ENCODE measurements at regions not wholly inside any gene's neighbourhood (a gene's known extent, or its start where the extent isn't known, plus 50 kb on each side); places are given as distances from the start of the nearest gene placed in this dataset.

- no peak for DNase-seq (ENCODE audit: low spot score)
Observed at GRCh38 chr6:7664003-7664402, 61.9 kb upstream of the BMP6 start.

GRCh38 chr6:7668936-7669335 is 57.0 kb upstream of the BMP6 start:
- no peak for DNase-seq (ENCODE audit: low spot score)

GRCh38 chr6:7669742-7670141 is 56.2 kb upstream of the BMP6 start:
- no peak for DNase-seq (ENCODE audit: low spot score)

GRCh38 chr6:7671076-7671475 is 54.8 kb upstream of the BMP6 start:
- peak; percentile 74 for DNase-seq (ENCODE audit: low spot score)

- peak; percentile 63 for DNase-seq (ENCODE audit: low spot score)
Observed at GRCh38 chr6:7671581-7671980, 54.3 kb upstream of the BMP6 start.

- DNase-seq (ENCODE audit: low spot score): no peak
Observed at GRCh38 chr6:7672066-7673062, 53.5 kb upstream of the BMP6 start.

GRCh38 chr6:7673063-7673536 is 52.8 kb upstream of the BMP6 start:
- DNase-seq (ENCODE audit: low spot score): peak; percentile 71

- no peak for DNase-seq (ENCODE audit: low spot score)
Observed at GRCh38 chr6:7674291-7674690, 51.6 kb upstream of the BMP6 start.

- DNase-seq (ENCODE audit: low spot score): no peak
Observed at GRCh38 chr6:7675353-7675945, 50.5 kb upstream of the BMP6 start.

All from AG08395 (cell line).